ENCODE measurements at regions not wholly inside any gene's neighbourhood (a gene's known extent, or its start where the extent isn't known, plus 50 kb on each side); places are given as distances from the start of the nearest gene placed in this dataset.

- no peak for DNase-seq
- peak overlapping the region in 5 of 6 donors; percentile 28 to 80 (median 71) for H3K27ac Mint-ChIP-seq
- H3K4me1 Mint-ChIP-seq = peaks cover 16 to 23% of the 10 kb centered on the region in 2 donors
- H3K4me3 Mint-ChIP-seq = peak overlapping the region in 1 of 5 donors; percentile 58
- peaks cover 0 to 8% (median 3%) of the 10 kb centered on the region in 6 donors for H3K9me3 Mint-ChIP-seq
- H3K36me3 Mint-ChIP-seq = peaks cover 0 to 3% (median 0%) of the 10 kb centered on the region in 3 donors
- H3K27me3 Mint-ChIP-seq (ENCODE audit: low read depth in 3 of 3) = peaks cover 0 to 9% (median 0%) of the 10 kb centered on the region in 3 donors
Measured at GRCh38 chr1:193569983-193570269, 383.5 kb upstream of the B3GALT2 start.

GRCh38 chr1:193569096-193569982, 382.9 kb upstream of the B3GALT2 start:
- H3K4me3 Mint-ChIP-seq = peak overlapping the region in 3 of 5 donors; percentile 15 to 58 (median 57)
- peaks cover 0 to 8% (median 3%) of the 10 kb centered on the region in 6 donors for H3K9me3 Mint-ChIP-seq
- peaks cover 0 to 9% (median 0%) of the 10 kb centered on the region in 3 donors for H3K27me3 Mint-ChIP-seq (ENCODE audit: low read depth in 3 of 3)
- peak; percentile 12 to 30 (median 23) for DNase-seq
- H3K27ac Mint-ChIP-seq = peak overlapping the region; percentile 58 to 85 (median 78)
- peaks cover 0 to 3% (median 0%) of the 10 kb centered on the region in 3 donors for H3K36me3 Mint-ChIP-seq
- peaks cover 16 to 23% of the 10 kb centered on the region in 2 donors for H3K4me1 Mint-ChIP-seq

GRCh38 chr1:193568512-193568911, 382.1 kb upstream of the B3GALT2 start:
- Mint-ChIP-seq H3K4me3 (peak overlapping the region in 1 of 5 donors; percentile 6), H3K9me3 (peaks cover 0 to 8% (median 3%) of the 10 kb centered on the region in 6 donors), H3K27me3 (ENCODE audit: low read depth in 3 of 3) (peaks cover 0 to 9% (median 0%) of the 10 kb centered on the region in 3 donors), H3K36me3 (peaks cover 0 to 3% (median 0%) of the 10 kb centered on the region in 3 donors), H3K27ac (peak overlapping the region in 2 of 6 donors; percentile 11 to 34), H3K4me1 (peaks cover 16 to 23% of the 10 kb centered on the region in 2 donors)
- no peak for DNase-seq

DNA sequence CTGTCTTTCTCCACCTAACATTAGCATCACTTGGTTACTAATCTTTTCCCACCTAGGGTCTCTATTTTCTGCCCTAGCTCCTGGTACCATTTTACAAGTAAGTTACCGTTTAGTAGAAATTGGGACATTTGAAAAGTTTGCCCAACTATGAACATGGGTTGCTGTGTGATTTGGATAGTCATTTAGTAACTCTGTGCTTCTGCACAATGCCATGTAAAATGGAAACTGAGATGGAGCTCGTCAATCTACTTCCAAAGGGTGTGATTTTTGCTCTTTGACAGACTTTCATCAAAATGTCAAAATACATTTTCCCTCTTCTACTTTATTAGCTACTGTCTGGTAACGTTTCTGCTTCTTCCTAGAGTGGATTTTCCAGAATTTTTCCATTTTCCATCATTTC, 381.5 kb upstream of the B3GALT2 start:
- Mint-ChIP-seq H3K9me3 (peaks cover 0 to 8% (median 3%) of the 10 kb centered on the region in 6 donors), H3K27me3 (ENCODE audit: low read depth in 3 of 3) (peaks cover 0 to 9% (median 0%) of the 10 kb centered on the region in 3 donors), H3K27ac (no peak overlapping the region), H3K4me3 (no peak overlapping the region), H3K36me3 (peaks cover 0 to 3% (median 0%) of the 10 kb centered on the region in 3 donors), H3K4me1 (peaks cover 16 to 23% of the 10 kb centered on the region in 2 donors)
- DNase-seq = no peak

GRCh38 chr1:193566735-193567134, 380.3 kb upstream of the B3GALT2 start:
- peaks cover 16 to 23% of the 10 kb centered on the region in 2 donors for H3K4me1 Mint-ChIP-seq
- no peak overlapping the region for H3K27ac Mint-ChIP-seq
- peaks cover 0 to 5% (median 2%) of the 10 kb centered on the region in 3 donors for H3K27me3 Mint-ChIP-seq (ENCODE audit: low read depth in 3 of 3)
- H3K9me3 Mint-ChIP-seq = peaks cover 0 to 4% (median under 1%) of the 10 kb centered on the region in 6 donors
- no peak overlapping the region for H3K4me3 Mint-ChIP-seq
- peaks cover 0 to 3% (median 0%) of the 10 kb centered on the region in 3 donors for H3K36me3 Mint-ChIP-seq
- no peak for DNase-seq

DNA sequence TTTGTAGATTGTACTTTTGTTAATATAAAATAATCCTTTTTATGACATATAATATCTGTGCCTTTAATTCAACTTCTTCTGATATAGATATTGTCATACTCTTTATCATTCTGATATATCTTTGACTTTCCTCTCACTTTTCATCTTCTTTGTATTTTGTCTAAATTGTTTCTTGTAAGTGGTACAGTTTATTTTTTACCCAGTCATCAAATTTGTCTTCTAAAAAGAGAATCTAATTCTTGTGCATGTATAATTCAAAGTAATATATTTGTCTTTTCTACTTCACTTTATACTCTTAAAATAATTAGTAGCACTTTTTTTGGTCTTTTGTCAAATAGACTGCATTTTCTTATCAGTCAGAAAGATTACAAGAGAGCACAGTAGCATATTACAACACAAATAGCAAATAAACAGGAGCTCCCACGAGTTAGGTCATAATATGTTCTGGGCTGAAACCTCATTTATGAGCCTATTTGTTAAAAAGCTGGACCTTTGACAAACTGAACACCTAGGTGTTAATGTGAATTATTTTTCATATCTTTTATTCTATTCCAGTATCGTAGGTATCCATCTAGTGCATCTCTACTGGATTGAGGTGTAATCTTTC, 379.7 kb upstream of the B3GALT2 start:
- no peak for DNase-seq
- Mint-ChIP-seq H3K36me3 (peaks cover 0 to 3% (median 0%) of the 10 kb centered on the region in 3 donors), H3K27me3 (ENCODE audit: low read depth in 3 of 3) (peaks cover 0 to 5% (median 2%) of the 10 kb centered on the region in 3 donors), H3K9me3 (peaks cover 0 to 3% (median under 1%) of the 10 kb centered on the region in 6 donors), H3K4me3 (no peak overlapping the region), H3K27ac (no peak overlapping the region), H3K4me1 (peaks cover 16 to 23% of the 10 kb centered on the region in 2 donors)

- H3K4me3 Mint-ChIP-seq = no peak overlapping the region
- H3K27ac Mint-ChIP-seq = peak overlapping the region in 1 of 6 donors; percentile 13
- peaks cover 9 to 23% of the 10 kb centered on the region in 2 donors for H3K4me1 Mint-ChIP-seq
- no peaks in the 10 kb centered on the region for H3K9me3 Mint-ChIP-seq
- no peaks in the 10 kb centered on the region for H3K36me3 Mint-ChIP-seq
- peaks cover 0 to 4% (median 2%) of the 10 kb centered on the region in 3 donors for H3K27me3 Mint-ChIP-seq (ENCODE audit: low read depth in 3 of 3)
- DNase-seq = no peak
Measured at GRCh38 chr1:193562121-193562520, 375.7 kb upstream of the B3GALT2 start.

GRCh38 chr1:193558491-193559028, 372.1 kb upstream of the B3GALT2 start:
- Mint-ChIP-seq H3K4me3 (no peak overlapping the region), H3K27me3 (ENCODE audit: low read depth in 3 of 3) (peaks cover 0 to 2% (median 0%) of the 10 kb centered on the region in 3 donors), H3K27ac (peak overlapping the region in 2 of 6 donors; percentile 60 to 84), H3K4me1 (peaks cover 9 to 23% of the 10 kb centered on the region in 2 donors), H3K36me3 (no peaks in the 10 kb centered on the region), H3K9me3 (peaks cover 0 to 2% (median 0%) of the 10 kb centered on the region in 6 donors)
- peak in 1 of 3 donors; percentile 3 for DNase-seq

GRCh38 chr1:193555662-193556441, 369.4 kb upstream of the B3GALT2 start:
- DNase-seq = no peak
- Mint-ChIP-seq H3K36me3 (peaks cover 0 to 3% (median 0%) of the 10 kb centered on the region in 3 donors), H3K27me3 (ENCODE audit: low read depth in 3 of 3) (no peaks in the 10 kb centered on the region), H3K4me3 (no peak overlapping the region), H3K27ac (no peak overlapping the region), H3K9me3 (peaks cover 0 to 2% (median 0%) of the 10 kb centered on the region in 6 donors), H3K4me1 (peaks cover 9 to 23% of the 10 kb centered on the region in 2 donors)

DNA sequence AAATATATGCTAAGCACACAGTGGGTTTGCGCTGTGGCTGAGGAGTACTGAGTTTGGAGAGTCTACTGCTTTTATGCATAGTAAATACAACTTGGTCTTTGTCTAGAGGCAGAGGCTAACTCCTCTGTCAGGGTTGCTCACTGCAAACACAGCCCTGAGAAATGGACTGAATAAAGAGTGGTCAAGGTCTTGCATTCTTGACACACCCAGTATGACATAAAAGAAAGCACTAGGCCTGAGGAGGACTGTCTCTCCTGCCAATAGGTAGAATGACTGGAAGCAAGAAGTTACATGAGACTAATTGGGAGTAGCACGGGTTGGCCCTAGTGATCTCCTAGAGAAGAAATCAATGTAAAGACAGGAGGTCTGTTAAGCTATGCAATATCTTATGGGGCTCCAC, 367.2 kb upstream of the B3GALT2 start:
- Mint-ChIP-seq H3K27me3 (ENCODE audit: low read depth in 3 of 3) (peaks cover 0 to 1% (median 0%) of the 10 kb centered on the region in 3 donors), H3K4me3 (no peak overlapping the region), H3K36me3 (peaks cover 0 to 3% (median 0%) of the 10 kb centered on the region in 3 donors), H3K9me3 (peaks cover 0 to 2% (median 0%) of the 10 kb centered on the region in 6 donors), H3K27ac (no peak overlapping the region), H3K4me1 (peaks cover 3 to 5% of the 10 kb centered on the region in 2 donors)
- DNase-seq = no peak

GRCh38 chr1:193552274-193552673, 365.9 kb upstream of the B3GALT2 start:
- Mint-ChIP-seq H3K27me3 (ENCODE audit: low read depth in 3 of 3) (peaks cover 0 to 1% (median 0%) of the 10 kb centered on the region in 3 donors), H3K9me3 (peaks cover 0 to 2% (median 0%) of the 10 kb centered on the region in 6 donors), H3K4me1 (no peaks in the 10 kb centered on the region), H3K4me3 (no peak overlapping the region), H3K36me3 (peaks cover 0 to 3% (median 0%) of the 10 kb centered on the region in 3 donors), H3K27ac (no peak overlapping the region)
- DNase-seq = no peak

- no peak overlapping the region for H3K27ac Mint-ChIP-seq
- H3K4me3 Mint-ChIP-seq = no peak overlapping the region
Measured at GRCh38 chr1:193549081-193549480, 362.7 kb upstream of the B3GALT2 start.

DNA sequence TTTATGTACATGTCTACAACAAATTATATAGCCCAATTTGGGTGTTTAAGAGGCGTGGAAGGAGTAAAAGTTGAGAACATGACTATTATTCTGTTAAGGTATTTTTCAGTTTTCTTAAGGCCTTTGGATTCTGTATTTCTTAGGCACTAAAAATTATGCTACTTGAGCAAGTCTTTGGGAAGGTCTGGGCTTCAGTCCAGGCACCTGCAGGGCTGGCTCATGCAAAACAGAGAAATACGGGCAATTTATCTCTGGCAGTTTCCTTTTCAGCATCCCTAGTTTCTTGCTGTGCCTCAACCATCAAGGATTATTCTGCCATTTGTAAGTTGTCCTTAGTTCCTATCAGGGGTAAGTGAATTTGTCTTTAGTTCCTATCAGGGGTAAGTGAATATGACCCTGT, 358.8 kb upstream of the B3GALT2 start:
- H3K9me3 Mint-ChIP-seq = no peaks in the 10 kb centered on the region
- no peak for DNase-seq
- H3K27me3 Mint-ChIP-seq (ENCODE audit: low read depth in 3 of 3) = peaks cover 0 to 4% (median 1%) of the 10 kb centered on the region in 3 donors
- H3K27ac Mint-ChIP-seq = no peak overlapping the region
- peaks cover 0 to 3% (median 0%) of the 10 kb centered on the region in 3 donors for H3K36me3 Mint-ChIP-seq
- H3K4me1 Mint-ChIP-seq = peaks cover 12 to 16% of the 10 kb centered on the region in 2 donors
- no peak overlapping the region for H3K4me3 Mint-ChIP-seq

More at GRCh38 chr1:193549081-193549480, 362.7 kb upstream of the B3GALT2 start:
- no peaks in the 10 kb centered on the region for H3K9me3 Mint-ChIP-seq
- no peak for DNase-seq
- peaks cover 0 to 6% (median 0%) of the 10 kb centered on the region in 3 donors for H3K36me3 Mint-ChIP-seq
- no peaks in the 10 kb centered on the region for H3K4me1 Mint-ChIP-seq
- H3K27me3 Mint-ChIP-seq (ENCODE audit: low read depth in 3 of 3) = peaks cover 0 to 1% (median 0%) of the 10 kb centered on the region in 3 donors
